ENCODE measurements at regions not wholly inside any gene's neighbourhood (a gene's known extent, or its start where the extent isn't known, plus 50 kb on each side); places are given as distances from the start of the nearest gene placed in this dataset.

DNA sequence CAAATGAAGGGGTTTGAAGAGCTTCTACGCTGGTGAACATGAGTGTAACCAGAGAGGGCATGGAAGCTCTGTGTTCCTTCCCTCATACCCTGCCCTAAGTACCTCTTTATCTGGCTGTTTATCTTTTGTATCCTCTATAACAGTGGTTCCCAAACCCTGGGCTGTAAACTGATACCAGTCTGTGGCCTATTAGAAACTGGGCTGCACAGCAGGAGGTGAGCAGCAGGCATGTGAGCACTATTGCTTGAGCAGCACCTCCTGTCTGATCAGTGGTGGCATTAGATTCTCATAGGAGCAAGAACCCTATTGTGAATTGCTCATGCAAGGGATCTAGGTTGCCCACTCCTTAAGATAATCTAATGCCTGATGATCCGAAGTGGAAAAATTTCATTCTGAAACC, 172.9 kb upstream of the AVPR1A start:
- 94 to 100% methylated on average over 2 of the region's 2 CpGs for WGBS, 2 experiments (ENCODE audit: insufficient coverage in 2 of 2)
- Histone ChIP-seq H3K36me3 (ENCODE audit: control insufficient read depth, insufficient read depth, low read length) (no peaks in the 10 kb centered on the region), H3K9me3 (ENCODE audit: control insufficient read depth, low read length) (no peaks in the 10 kb centered on the region), H3K27ac (ENCODE audit: low read depth, low read length, severe bottlenecking) (no peak overlapping the region), H3K4me3 (ENCODE audit: extremely low read depth, insufficient read depth, low read length, poor library complexity, severe bottlenecking) (no peak overlapping the region), H3K4me1 (ENCODE audit: control insufficient read depth, insufficient read depth, low read length, poor library complexity, severe bottlenecking) (peaks cover 4% of the 10 kb centered on the region)

DNA sequence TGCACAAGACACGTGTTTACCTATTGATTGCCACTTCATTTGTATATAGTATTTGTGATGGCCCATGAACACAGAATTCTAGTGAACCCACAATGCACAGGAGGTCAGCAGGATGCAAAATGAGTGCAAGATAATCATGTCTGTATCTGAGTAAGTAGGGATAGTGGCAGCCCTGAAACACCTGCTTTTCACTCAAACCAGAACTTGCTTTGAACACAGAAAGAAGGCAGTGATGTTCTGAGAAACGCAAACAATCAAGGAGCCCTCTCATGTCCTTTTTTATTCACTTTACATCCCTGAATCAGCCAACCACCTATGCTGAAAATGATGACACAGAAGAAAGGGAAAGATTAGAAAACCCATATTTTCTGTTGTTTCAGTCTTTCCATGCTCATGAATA, 170.4 kb upstream of the AVPR1A start:
- Histone ChIP-seq H3K27ac (ENCODE audit: low read depth, low read length, severe bottlenecking) (no peak overlapping the region), H3K4me3 (ENCODE audit: extremely low read depth, insufficient read depth, low read length, poor library complexity, severe bottlenecking) (no peak overlapping the region), H3K4me1 (ENCODE audit: control insufficient read depth, insufficient read depth, low read length, poor library complexity, severe bottlenecking) (peaks cover 4% of the 10 kb centered on the region), H3K36me3 (ENCODE audit: control insufficient read depth, insufficient read depth, low read length) (no peaks in the 10 kb centered on the region), H3K9me3 (ENCODE audit: control insufficient read depth, low read length) (no peaks in the 10 kb centered on the region)
- WGBS, 2 experiments (ENCODE audit: insufficient coverage in 2 of 2) = 86 to 100% methylated on average over 1 to 2 of the region's 2 CpGs

DNA sequence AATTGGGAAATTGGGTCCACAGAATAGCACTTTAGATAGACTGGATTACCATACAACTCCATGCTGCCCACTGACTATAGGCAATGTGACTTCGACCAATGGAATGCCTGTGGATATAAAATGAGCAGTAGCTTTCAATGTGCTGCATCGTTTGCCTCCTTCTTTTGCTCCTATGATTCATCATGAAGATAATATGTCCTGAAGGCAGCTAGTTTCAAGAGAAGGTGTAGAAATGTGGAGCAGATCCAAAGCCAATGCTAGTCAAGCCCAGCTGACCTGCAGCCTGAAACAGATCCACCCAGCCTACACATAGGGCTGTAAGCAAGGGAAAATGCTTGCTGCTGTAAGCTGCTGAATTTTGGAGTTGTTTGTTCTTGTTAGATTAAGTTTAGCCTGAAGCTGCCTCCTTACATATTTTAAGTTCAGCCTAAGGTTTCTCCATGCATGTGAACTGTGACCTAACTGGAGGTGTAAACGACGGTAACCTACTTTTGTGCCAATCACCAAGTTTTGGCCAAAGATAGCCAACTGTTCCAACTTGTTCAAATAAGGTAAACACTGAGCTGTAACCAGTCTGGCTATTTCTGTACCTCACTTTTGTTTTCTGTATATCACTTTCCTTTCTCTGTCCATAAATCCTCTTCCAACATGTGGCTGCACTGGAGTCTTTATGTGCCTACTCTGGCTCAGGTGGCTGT, 169.1 kb upstream of the AVPR1A start:
- no peak overlapping the region for H3K4me3 ChIP-seq (ENCODE audit: extremely low read depth, insufficient read depth, low read length, poor library complexity, severe bottlenecking)
- WGBS, 2 experiments (ENCODE audit: insufficient coverage in 2 of 2) = 94 to 96% methylated on average over 3 of the region's 4 CpGs
- H3K36me3 ChIP-seq (ENCODE audit: control insufficient read depth, insufficient read depth, low read length) = no peaks in the 10 kb centered on the region
- H3K27ac ChIP-seq (ENCODE audit: low read depth, low read length, severe bottlenecking) = no peak overlapping the region
- no peaks in the 10 kb centered on the region for H3K9me3 ChIP-seq (ENCODE audit: control insufficient read depth, low read length)
- H3K4me1 ChIP-seq (ENCODE audit: control insufficient read depth, insufficient read depth, low read length, poor library complexity, severe bottlenecking) = peaks cover 4% of the 10 kb centered on the region

DNA sequence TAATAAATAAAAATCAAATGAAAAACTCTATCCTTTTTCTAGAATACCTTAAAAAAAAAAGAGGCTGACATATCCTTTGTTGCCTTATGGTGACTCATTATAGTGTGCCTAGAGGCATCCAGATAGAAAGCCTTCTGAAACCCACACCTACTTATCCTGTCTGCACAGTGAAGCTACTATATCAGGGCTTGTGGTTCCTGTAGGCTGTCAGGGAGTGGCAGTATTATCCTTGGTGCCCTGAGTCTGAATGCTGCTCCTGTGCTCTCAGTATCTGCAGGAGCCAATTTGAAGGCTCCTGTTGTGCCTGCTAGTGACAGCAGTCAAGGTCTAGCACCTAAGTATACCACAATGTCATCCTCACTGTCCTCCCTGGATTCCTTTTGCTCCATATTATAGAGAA, 168.4 kb upstream of the AVPR1A start:
- no peak overlapping the region for H3K27ac ChIP-seq (ENCODE audit: low read depth, low read length, severe bottlenecking)
- peaks cover 4% of the 10 kb centered on the region for H3K4me1 ChIP-seq (ENCODE audit: control insufficient read depth, insufficient read depth, low read length, poor library complexity, severe bottlenecking)
- H3K4me3 ChIP-seq (ENCODE audit: extremely low read depth, insufficient read depth, low read length, poor library complexity, severe bottlenecking) = no peak overlapping the region
- H3K9me3 ChIP-seq (ENCODE audit: control insufficient read depth, low read length) = no peaks in the 10 kb centered on the region
- no peaks in the 10 kb centered on the region for H3K36me3 ChIP-seq (ENCODE audit: control insufficient read depth, insufficient read depth, low read length)

DNA sequence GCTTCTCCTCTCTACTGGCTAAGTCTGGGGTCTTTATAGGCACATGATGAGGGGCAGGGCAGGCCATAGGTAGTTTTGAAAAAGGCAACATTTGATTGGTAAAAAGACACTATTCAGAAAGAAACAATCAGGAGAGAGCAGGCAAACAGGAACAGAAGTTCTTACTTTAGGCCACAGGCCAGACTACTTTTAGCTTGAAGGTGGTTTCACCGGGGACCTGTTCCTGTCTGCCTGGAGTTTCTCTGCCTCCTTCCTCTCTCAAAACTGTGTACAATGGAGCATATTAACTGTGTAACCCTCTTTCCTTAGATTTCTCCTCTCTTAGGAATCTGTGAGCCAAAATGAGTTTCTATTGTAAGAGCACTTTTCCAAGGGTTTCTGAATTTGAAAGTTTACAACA, 167.9 kb upstream of the AVPR1A start:
- Histone ChIP-seq H3K27ac (ENCODE audit: low read depth, low read length, severe bottlenecking) (no peak overlapping the region), H3K4me3 (ENCODE audit: extremely low read depth, insufficient read depth, low read length, poor library complexity, severe bottlenecking) (no peak overlapping the region), H3K36me3 (ENCODE audit: control insufficient read depth, insufficient read depth, low read length) (no peaks in the 10 kb centered on the region), H3K4me1 (ENCODE audit: control insufficient read depth, insufficient read depth, low read length, poor library complexity, severe bottlenecking) (peaks cover 4% of the 10 kb centered on the region), H3K9me3 (ENCODE audit: control insufficient read depth, low read length) (no peaks in the 10 kb centered on the region)
- WGBS, 2 experiments (ENCODE audit: insufficient coverage in 2 of 2) = 80 to 100% methylated on average over 1 of the region's 1 CpG

DNA sequence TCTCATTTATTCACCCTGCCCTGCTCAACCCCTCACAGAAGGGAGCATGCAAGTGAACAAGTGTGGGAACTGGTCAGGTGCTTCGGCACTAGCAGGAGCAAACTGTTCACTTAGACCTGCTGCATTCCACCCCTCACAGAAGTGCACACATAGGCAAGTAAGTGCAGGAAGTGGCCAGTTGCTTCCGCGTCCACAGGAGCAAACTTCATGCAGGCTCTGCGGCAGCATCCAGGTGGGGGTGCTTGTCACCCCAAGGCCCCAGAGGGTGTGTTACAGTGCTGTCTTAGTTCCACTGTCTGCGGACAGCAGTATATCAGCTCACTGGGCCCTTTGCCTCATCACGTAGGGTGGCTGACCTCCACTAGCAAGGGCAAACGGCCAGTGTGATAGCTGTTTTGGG, 167.3 kb upstream of the AVPR1A start:
- no peaks in the 10 kb centered on the region for H3K9me3 ChIP-seq (ENCODE audit: control insufficient read depth, low read length)
- WGBS, 2 experiments (ENCODE audit: insufficient coverage in 2 of 2) = 92 to 95% methylated on average over 6 of the region's 7 CpGs
- no peak overlapping the region for H3K27ac ChIP-seq (ENCODE audit: low read depth, low read length, severe bottlenecking)
- peaks cover 4% of the 10 kb centered on the region for H3K4me1 ChIP-seq (ENCODE audit: control insufficient read depth, insufficient read depth, low read length, poor library complexity, severe bottlenecking)
- H3K36me3 ChIP-seq (ENCODE audit: control insufficient read depth, insufficient read depth, low read length) = no peaks in the 10 kb centered on the region
- no peak overlapping the region for H3K4me3 ChIP-seq (ENCODE audit: extremely low read depth, insufficient read depth, low read length, poor library complexity, severe bottlenecking)

DNA sequence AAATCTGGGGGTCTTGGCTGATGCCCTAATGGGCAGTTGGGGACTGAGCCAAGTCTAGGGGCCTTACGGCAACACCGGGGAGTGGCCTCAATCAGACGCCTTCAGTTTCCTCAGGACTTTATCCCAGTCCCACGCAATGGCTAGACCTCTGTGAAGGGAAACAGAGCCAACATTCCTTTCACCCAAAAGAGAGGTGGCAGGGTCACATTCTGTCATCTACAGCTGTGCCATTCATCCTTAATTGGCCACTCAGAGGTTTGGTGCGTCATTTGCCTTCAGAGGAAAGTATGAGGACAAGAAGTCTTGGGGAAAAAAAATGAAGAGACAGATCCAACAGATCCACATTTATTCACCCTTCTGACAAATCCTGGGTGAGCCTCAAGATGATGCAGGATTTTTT, 166.9 kb upstream of the AVPR1A start:
- peaks cover 4% of the 10 kb centered on the region for H3K4me1 ChIP-seq (ENCODE audit: control insufficient read depth, insufficient read depth, low read length, poor library complexity, severe bottlenecking)
- H3K9me3 ChIP-seq (ENCODE audit: control insufficient read depth, low read length) = no peaks in the 10 kb centered on the region
- H3K4me3 ChIP-seq (ENCODE audit: extremely low read depth, insufficient read depth, low read length, poor library complexity, severe bottlenecking) = no peak overlapping the region
- H3K36me3 ChIP-seq (ENCODE audit: control insufficient read depth, insufficient read depth, low read length) = no peaks in the 10 kb centered on the region
- no peak overlapping the region for H3K27ac ChIP-seq (ENCODE audit: low read depth, low read length, severe bottlenecking)
- WGBS, 2 experiments (ENCODE audit: insufficient coverage in 2 of 2) = 92 to 95% methylated on average over 3 to 4 of the region's 5 CpGs

DNA sequence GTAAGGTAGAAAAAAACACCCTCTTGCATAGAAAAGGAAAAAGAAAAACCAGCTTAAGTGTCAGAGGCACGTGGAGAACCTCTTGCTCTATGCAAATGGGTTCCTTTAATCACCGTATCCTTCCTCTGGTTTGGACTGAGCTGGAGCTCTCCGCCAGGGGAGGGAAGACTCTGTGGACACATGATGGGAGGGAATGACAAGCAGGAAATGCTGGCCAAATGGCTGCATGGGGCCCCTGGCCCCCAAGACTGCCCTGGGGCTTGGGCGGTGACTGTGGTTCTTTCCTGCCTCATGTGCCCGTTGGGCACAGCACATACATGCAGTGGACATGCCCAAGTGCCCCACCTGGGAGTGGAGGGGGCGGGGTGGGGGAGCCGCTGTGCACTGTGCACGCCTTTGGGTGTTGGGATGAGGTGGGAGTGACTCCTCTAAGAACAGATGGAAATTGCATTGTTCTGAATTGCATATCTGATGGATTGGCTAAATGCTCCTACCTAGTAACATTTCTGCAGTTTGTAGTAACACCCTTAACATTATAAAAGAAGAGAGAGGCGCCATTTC, 166.4 kb upstream of the AVPR1A start:
- Histone ChIP-seq H3K27ac (ENCODE audit: low read depth, low read length, severe bottlenecking) (no peak overlapping the region), H3K36me3 (ENCODE audit: control insufficient read depth, insufficient read depth, low read length) (no peaks in the 10 kb centered on the region), H3K9me3 (ENCODE audit: control insufficient read depth, low read length) (no peaks in the 10 kb centered on the region), H3K4me1 (ENCODE audit: control insufficient read depth, insufficient read depth, low read length, poor library complexity, severe bottlenecking) (peaks cover 4% of the 10 kb centered on the region), H3K4me3 (ENCODE audit: extremely low read depth, insufficient read depth, low read length, poor library complexity, severe bottlenecking) (no peak overlapping the region)
- 73 to 100% methylated on average over 5 to 6 of the region's 9 CpGs for WGBS, 2 experiments (ENCODE audit: insufficient coverage in 2 of 2)

DNA sequence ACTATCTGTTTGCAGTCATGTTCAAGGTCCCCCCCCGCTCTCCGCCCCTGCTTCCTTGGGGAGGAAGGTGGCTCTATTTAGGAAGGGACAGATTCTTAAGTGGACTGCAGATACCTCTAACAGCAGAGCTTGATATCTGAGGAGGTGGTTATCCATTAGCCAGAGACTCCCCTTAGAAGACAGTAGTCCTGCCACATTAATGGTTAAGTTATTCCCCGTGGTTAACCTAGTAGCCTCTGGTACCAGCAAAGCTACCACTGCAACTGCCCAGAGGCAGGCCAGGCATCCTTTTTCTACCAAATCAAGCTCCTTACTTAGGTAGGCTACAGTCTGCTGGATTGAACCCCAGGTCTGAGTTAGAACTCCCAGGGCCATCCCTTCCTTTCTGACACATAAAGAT, 162.1 kb upstream of the AVPR1A start:
- no peak overlapping the region for H3K27ac ChIP-seq (ENCODE audit: low read depth, low read length, severe bottlenecking)
- H3K4me3 ChIP-seq (ENCODE audit: extremely low read depth, insufficient read depth, low read length, poor library complexity, severe bottlenecking) = no peak overlapping the region
- H3K4me1 ChIP-seq (ENCODE audit: control insufficient read depth, insufficient read depth, low read length, poor library complexity, severe bottlenecking) = no peaks in the 10 kb centered on the region
- 100% methylated on average over 1 of the region's 3 CpGs for whole genome bisulfite sequencing, 2 experiments (ENCODE audit: insufficient coverage in 2 of 2)
- H3K9me3 ChIP-seq (ENCODE audit: control insufficient read depth, low read length) = peaks cover 11% of the 10 kb centered on the region
- H3K36me3 ChIP-seq (ENCODE audit: control insufficient read depth, insufficient read depth, low read length) = no peaks in the 10 kb centered on the region

DNA sequence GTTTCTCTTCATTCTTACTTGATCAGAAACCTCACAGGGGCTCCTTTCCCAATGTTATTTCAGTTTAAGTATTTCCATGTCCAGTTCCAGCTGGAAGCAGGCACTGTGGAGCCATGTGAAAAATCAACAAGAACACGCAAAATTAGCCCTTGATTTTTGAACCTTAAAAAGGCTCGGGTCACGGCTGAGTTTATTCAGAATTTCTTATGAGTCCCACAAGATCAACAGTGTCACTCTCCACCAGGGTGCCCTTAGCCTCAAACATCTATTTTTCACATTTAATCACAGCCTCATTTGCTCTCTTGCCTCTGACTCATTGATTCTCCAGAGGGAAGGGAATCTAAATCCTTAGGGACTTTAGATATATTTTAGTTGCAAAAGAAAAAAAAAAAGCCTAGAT, 157.7 kb upstream of the AVPR1A start:
- H3K36me3 ChIP-seq (ENCODE audit: control insufficient read depth, insufficient read depth, low read length) = no peaks in the 10 kb centered on the region
- peaks cover 11% of the 10 kb centered on the region for H3K9me3 ChIP-seq (ENCODE audit: control insufficient read depth, low read length)
- no peak overlapping the region for H3K27ac ChIP-seq (ENCODE audit: low read depth, low read length, severe bottlenecking)
- no peaks in the 10 kb centered on the region for H3K4me1 ChIP-seq (ENCODE audit: control insufficient read depth, insufficient read depth, low read length, poor library complexity, severe bottlenecking)
- H3K4me3 ChIP-seq (ENCODE audit: extremely low read depth, insufficient read depth, low read length, poor library complexity, severe bottlenecking) = no peak overlapping the region
- WGBS, 2 experiments (ENCODE audit: insufficient coverage in 2 of 2) = 80 to 92% methylated on average over 2 to 3 of the region's 3 CpGs

DNA sequence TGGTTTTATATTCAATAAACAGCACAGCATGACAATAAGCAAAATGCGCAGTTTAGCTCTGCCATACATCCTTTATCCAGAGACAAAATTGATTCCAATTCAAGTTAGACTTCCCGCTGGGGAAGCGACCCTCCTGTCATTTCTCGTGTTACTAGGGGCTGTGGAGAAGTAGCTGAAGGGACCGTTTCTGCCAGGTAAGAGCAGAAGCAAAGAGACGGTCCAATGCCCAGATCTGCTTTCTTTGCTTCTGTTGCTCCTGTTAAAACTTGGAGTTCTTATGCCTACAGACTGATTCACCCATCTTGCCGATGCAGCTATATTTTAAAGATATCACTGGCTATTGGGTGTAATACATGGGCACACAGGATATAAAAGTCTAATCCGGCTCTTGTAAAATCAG, 156.8 kb upstream of the AVPR1A start:
- no peak overlapping the region for H3K4me3 ChIP-seq (ENCODE audit: extremely low read depth, insufficient read depth, low read length, poor library complexity, severe bottlenecking)
- 83 to 90% methylated on average over 2 to 6 of the region's 8 CpGs for WGBS, 2 experiments (ENCODE audit: insufficient coverage in 2 of 2)
- no peaks in the 10 kb centered on the region for H3K36me3 ChIP-seq (ENCODE audit: control insufficient read depth, insufficient read depth, low read length)
- peaks cover 11% of the 10 kb centered on the region for H3K9me3 ChIP-seq (ENCODE audit: control insufficient read depth, low read length)
- no peak overlapping the region for H3K27ac ChIP-seq (ENCODE audit: low read depth, low read length, severe bottlenecking)
- H3K4me1 ChIP-seq (ENCODE audit: control insufficient read depth, insufficient read depth, low read length, poor library complexity, severe bottlenecking) = no peaks in the 10 kb centered on the region
